ENCODE measurements at regions not wholly inside any gene's neighbourhood (a gene's known extent, or its start where the extent isn't known, plus 50 kb on each side); places are given as distances from the start of the nearest gene placed in this dataset.

DNA sequence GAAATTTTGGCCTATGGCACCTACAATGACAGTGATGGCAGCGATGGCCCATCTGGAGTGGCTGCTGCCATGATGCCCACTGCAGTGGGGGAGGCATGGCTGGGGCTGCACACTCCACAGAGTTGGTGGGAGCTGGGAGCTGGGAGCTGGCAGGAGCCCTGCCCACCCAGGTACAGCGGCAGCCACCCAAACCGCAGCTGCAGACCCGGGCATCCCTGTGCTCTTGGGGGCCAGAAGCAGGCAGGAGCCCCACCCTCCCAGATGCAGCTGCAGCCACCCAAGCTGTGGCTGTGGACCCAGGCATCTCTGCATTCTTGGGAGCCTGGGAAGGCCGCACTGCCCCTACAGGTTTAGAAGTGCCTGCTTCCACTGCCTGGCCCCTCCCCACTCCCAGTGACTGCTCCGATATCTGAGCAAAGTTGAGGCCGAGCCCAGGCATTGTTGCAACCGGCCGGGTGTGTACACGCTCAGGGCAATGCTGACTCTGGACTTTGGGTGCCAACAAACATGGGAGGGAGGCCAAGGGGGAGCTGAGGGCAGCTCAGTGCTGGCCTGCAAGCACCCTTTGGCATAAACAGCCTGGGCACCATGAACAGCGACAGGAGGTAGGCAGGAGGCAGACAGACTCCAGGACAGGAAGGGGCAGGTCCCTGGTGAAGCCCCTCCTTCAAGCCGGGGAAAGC lies 82.8 kb downstream of the PPP4R3C start:
- intact Hi-C loops (cut with DNase I; ENCODE audit: low total_unique reads) = no loop called here

DNA sequence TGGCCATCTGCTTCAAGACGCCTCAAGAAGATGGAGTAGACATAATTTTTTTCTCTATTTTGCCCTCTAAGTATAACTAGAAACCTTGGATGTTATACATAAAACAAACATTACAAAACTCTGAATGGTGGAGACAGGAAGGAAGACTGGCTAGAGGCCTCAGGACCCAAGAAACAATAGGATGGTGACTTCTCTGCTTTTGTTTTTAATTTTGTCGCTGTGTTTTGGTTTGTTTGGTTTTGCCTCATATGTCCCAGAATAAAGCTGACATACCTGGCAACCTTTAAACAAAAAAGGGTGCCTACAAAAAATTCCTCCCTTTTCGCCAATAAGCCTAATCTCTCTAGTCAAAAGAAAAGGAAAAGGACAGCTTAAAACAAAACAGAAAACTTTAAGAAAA lies 109.1 kb downstream of the PPP4R3C start:
- no peak for DNase-seq
- H3K36me3 ChIP-seq = no peaks in the 10 kb centered on the region
- 47 to 76% (median 74%) methylated on average over 3 of the region's 3 CpGs for WGBS, 5 donors
- H3K27ac ChIP-seq = no peak overlapping the region
- no peak for TF ChIP-seq EP300 (IDR thresholded peaks at IDR 0.05)
- H3K9me3 ChIP-seq = peaks cover 0 to 5% (median 0%) of the 10 kb centered on the region in 4 donors
- no peaks in the 10 kb centered on the region for H3K4me1 ChIP-seq
- intact Hi-C loops (cut with DNase I; ENCODE audit: low total_unique reads) = no loop called here
- no peaks in the 10 kb centered on the region for H3K27me3 ChIP-seq
- no peak overlapping the region for H3K4me3 ChIP-seq

More for the DNA sequence above, 82.8 kb downstream of the PPP4R3C start:
- DNase-seq = no peak
- no peak overlapping the region for H3K27ac ChIP-seq
- TF ChIP-seq EP300 (IDR thresholded peaks at IDR 0.05) (no peak), POLR2AphosphoS5 (IDR thresholded peaks at IDR 0.05) (no peak), POLR2A (IDR thresholded peaks at IDR 0.05) (no peak)
- TF ChIP-seq, protein P1, sequence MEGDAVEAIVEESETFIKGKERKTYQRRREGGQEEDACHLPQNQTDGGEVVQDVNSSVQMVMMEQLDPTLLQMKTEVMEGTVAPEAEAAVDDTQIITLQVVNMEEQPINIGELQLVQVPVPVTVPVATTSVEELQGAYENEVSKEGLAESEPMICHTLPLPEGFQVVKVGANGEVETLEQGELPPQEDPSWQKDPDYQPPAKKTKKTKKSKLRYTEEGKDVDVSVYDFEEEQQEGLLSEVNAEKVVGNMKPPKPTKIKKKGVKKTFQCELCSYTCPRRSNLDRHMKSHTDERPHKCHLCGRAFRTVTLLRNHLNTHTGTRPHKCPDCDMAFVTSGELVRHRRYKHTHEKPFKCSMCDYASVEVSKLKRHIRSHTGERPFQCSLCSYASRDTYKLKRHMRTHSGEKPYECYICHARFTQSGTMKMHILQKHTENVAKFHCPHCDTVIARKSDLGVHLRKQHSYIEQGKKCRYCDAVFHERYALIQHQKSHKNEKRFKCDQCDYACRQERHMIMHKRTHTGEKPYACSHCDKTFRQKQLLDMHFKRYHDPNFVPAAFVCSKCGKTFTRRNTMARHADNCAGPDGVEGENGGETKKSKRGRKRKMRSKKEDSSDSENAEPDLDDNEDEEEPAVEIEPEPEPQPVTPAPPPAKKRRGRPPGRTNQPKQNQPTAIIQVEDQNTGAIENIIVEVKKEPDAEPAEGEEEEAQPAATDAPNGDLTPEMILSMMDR (IDR thresholded peaks at IDR 0.05) = no peak
- 68 to 84% (median 72%) methylated on average over 4 to 12 of the region's 12 CpGs for WGBS, 5 donors
- H3K27me3 ChIP-seq = peaks cover 0 to 8% (median 0%) of the 10 kb centered on the region in 3 donors
- H3K4me1 ChIP-seq = no peaks in the 10 kb centered on the region
- H3K36me3 ChIP-seq = no peaks in the 10 kb centered on the region
- no peaks in the 10 kb centered on the region for H3K9me3 ChIP-seq
- no peak overlapping the region for H3K4me3 ChIP-seq

DNA sequence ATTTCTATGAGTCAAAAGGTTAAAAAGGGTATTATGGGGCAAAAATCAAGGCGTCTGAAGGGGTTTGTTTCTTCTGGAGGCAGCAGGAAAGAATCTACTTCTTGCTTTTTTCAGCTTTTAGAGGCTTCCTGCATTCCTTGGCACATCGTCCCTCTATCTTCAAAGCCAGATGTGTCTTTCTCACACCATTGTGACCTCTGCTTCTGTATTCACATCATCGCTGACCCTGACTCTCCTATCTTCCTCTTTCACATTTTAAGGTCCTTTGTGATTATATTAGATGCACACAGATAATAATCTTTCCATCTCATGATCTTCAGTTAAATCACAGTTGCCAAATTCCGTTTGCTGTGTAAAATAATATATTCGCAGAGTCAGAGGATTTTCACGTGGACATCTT lies 112.7 kb downstream of the PPP4R3C start:
- H3K4me1 ChIP-seq = no peaks in the 10 kb centered on the region
- intact Hi-C loops (cut with DNase I; ENCODE audit: low total_unique reads) = no loop called here
- no peak for DNase-seq
- no peaks in the 10 kb centered on the region for H3K27me3 ChIP-seq
- H3K36me3 ChIP-seq = no peaks in the 10 kb centered on the region
- no peak for TF ChIP-seq POLR2A (IDR thresholded peaks at IDR 0.05)
- H3K27ac ChIP-seq = no peak overlapping the region
- H3K4me3 ChIP-seq = no peak overlapping the region
- WGBS, 5 donors = 47 to 56% (median 53%) methylated on average over 6 of the region's 6 CpGs
- no peaks in the 10 kb centered on the region for H3K9me3 ChIP-seq

DNA sequence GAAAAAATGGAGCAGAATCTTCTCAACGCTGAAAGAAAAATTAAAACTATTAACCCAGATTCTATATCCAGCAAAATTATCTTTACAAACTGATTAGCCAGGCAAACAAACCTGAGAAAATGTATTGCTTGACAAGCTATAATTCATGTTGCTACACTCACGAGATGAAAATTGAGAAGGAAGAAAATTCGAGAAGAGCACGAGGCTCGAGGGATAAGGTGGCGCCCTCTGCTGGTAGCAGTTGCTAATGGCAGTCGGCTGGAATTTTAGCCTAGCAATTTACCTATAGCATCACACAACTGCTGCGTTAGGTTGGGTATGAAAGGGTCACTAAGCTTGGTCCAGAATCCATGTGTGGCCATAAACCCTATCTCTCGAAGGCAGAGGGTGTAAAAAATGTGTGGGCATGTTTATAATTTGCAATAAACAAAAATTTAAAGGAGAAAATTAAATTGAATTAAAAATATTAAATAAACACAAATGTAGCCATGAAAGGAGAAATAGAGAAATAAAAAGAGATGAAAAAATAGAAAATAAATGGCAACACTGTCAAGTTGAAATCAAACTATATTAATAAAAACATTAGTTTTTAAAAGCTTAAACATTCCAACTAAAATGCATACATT lies 126.6 kb downstream of the PPP4R3C start:
- TF ChIP-seq POLR2AphosphoS5 (IDR thresholded peaks at IDR 0.05) (no peak), EP300 (IDR thresholded peaks at IDR 0.05) (no peak)
- TF ChIP-seq, protein P1 (IDR thresholded peaks at IDR 0.05) = peak in 4 of 7 experiments; percentile 14 to 68 (median 49)
- 18 to 24% (median 19%) methylated on average over 9 of the region's 9 CpGs for WGBS, 5 donors
- H3K4me1 ChIP-seq = no peaks in the 10 kb centered on the region
- peak; percentile 33 to 47 for DNase-seq
- intact Hi-C loops (cut with DNase I; ENCODE audit: low total_unique reads) = no loop called here
- H3K36me3 ChIP-seq = no peaks in the 10 kb centered on the region
- H3K27ac ChIP-seq = no peak overlapping the region
- H3K27me3 ChIP-seq = no peaks in the 10 kb centered on the region
- no peaks in the 10 kb centered on the region for H3K9me3 ChIP-seq
- H3K4me3 ChIP-seq = no peak overlapping the region

DNA sequence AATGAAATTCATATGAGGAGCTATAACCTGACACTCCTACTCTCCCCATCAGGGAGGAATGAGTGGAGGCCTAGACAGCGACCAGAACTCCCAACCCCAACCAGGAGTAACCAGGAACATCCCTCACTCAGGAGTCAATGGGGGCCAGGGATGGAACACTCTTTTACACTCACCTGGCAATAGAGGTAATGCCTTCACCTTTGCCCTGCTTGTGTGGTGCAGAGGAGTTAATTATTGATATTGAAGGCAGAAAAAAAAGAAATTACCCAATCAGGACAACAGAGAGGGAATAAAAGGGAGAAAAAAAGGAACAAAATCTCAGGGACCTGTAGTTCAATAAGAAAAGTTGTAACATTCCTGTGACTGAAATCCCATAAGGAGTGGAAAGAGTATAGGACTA lies 141.5 kb downstream of the PPP4R3C start:
- H3K36me3 ChIP-seq = no peaks in the 10 kb centered on the region
- no peaks in the 10 kb centered on the region for H3K9me3 ChIP-seq
- no peak for TF ChIP-seq POLR2A (IDR thresholded peaks at IDR 0.05)
- 20 to 67% (median 39%) methylated on average over 1 of the region's 1 CpG for WGBS, 5 donors
- DNase-seq = no peak
- no peak overlapping the region for H3K4me3 ChIP-seq
- no peak overlapping the region for H3K27ac ChIP-seq
- H3K4me1 ChIP-seq = no peaks in the 10 kb centered on the region
- intact Hi-C loops (cut with DNase I; ENCODE audit: low total_unique reads) = no loop called here
- H3K27me3 ChIP-seq = no peaks in the 10 kb centered on the region

DNA sequence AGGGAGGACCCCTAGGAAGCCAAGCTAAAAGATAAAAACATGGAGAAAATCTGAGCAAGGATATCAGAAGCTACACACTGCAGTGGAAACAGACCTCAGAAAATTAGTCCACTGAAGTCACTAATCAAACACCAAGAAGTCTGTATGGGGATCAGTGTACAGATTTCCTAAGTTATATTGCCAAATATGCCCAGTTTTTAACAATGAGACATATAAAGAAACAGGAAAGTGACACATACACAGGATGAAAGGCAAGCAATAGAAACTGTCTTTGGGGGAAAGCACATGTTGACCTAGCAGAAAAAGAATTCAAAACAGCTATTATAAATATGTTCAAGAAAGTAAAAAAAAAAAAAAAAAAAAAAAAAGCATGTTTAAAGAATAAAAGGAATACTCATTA lies 153.7 kb downstream of the PPP4R3C start:
- intact Hi-C loops (cut with DNase I; ENCODE audit: low total_unique reads) = no loop called here

More for the DNA sequence above, 153.7 kb downstream of the PPP4R3C start:
- Histone ChIP-seq H3K36me3 (no peaks in the 10 kb centered on the region), H3K4me1 (no peaks in the 10 kb centered on the region), H3K9me3 (peaks cover 0 to 8% (median 0%) of the 10 kb centered on the region in 4 donors), H3K27ac (no peak overlapping the region), H3K4me3 (no peak overlapping the region), H3K27me3 (no peaks in the 10 kb centered on the region)
- TF ChIP-seq POLR2A (IDR thresholded peaks at IDR 0.05) (no peak), EP300 (IDR thresholded peaks at IDR 0.05) (no peak), POLR2AphosphoS5 (IDR thresholded peaks at IDR 0.05) (no peak)
- TF ChIP-seq, protein P1 (IDR thresholded peaks at IDR 0.05) = no peak
- DNase-seq = no peak
